HCT116 (cell line): ENCODE measurements at regions not wholly inside any gene's neighbourhood (a gene's known extent, or its start where the extent isn't known, plus 50 kb on each side); places are given as distances from the start of the nearest gene placed in this dataset.

ENCODE experiments used
- ATAC-seq: fragments of 200-7000 bp; cut with Tn5 transposase; 2 replicates; pipeline ENCODE4 v1.9.1; 2020; ENCODE audit warnings: mild to moderate bottlenecking, moderate library complexity
- BruUV-seq: library from RNA; stranded (reverse); fragments of 400-500 nt; replicated peaks from 2 replicates; lab custom pipeline; 2021; lab: Mats Ljungman, UMichigan
- CTCF ChIA-PET: fragments of 300-600 bp; sonication (Branson Sonifier 250); formaldehyde crosslinking; loops from one replicate; lab custom pipeline; 2021; ENCODE audit warnings: antibody characterized with exemption; lab: Charles Lee
- POLR2A ChIA-PET: fragments of 300-600, 350-600 bp; sonication (Branson Sonifier 250); formaldehyde crosslinking; loops from one replicate; lab custom pipeline; 2021; ENCODE audit warnings: antibody characterized with exemption; lab: Charles Lee
- RAD21 ChIA-PET, 2 experiments: fragments of 300-600 bp; sonication (Branson Sonifier 250); formaldehyde crosslinking; loops; one replicate each; lab custom pipeline; 2023; ENCODE audit warnings: low total read pairs in 2 of 2; ENCODE audit not compliant: uncharacterized antibody in 2 of 2, unreplicated experiment in 2 of 2, low non-redundant PET in 1 of 2; lab: Charles Lee
- DNase-seq: peaks from one replicate; pipeline ENCODE4 v3.0.0-alpha.2; 2010; ENCODE audit warnings: low read depth, low spot score
- H2AFZ ChIP-seq: fragments of 200-600 bp; shearing (Covaris generic), sonication (generic); 2 replicates; pipeline ENCODE4 v1.6.1; 2017; ENCODE audit warnings: low read depth, mixed run types, mixed read lengths, antibody characterized with exemption, low read length; ENCODE audit not compliant: poor library complexity, severe bottlenecking
- H3K27ac ChIP-seq: 2 replicates; pipeline ENCODE4 v1.5.1; 2012; ENCODE audit warnings: low read depth, low read length
- H3K27me3 ChIP-seq: fragments of 200-600 bp; sonication (generic); 2 replicates; pipeline ENCODE4 v1.6.1; 2016; ENCODE audit warnings: mixed run types, low read length, mixed read lengths; ENCODE audit not compliant: insufficient read depth
- H3K36me3 ChIP-seq, 2 experiments: fragments of 200-500 bp in 1 of 2; fragments of 200-600 bp in 1 of 2; sonication (Bioruptor generic) in 1 of 2; sonication (generic) in 1 of 2; 2 replicates each; pipeline versions ENCODE4 v1.5.1 to v1.6.1; 2014 to 2016; ENCODE audit warnings: low read length in 2 of 2, inconsistent platforms in 1 of 2, mixed read lengths in 1 of 2, mixed run types in 1 of 2; ENCODE audit not compliant: insufficient read depth in 2 of 2, control insufficient read depth in 1 of 2
- H3K4me1 ChIP-seq, 2 experiments: fragments of 200-600 bp in 1 of 2; sonication (generic) in 1 of 2; 2 replicates each; pipeline versions ENCODE4 v1.5.1 to v1.6.1; 2012 to 2017; ENCODE audit warnings: low read length in 2 of 2, inconsistent platforms in 1 of 2, mild to moderate bottlenecking in 1 of 2, mixed read lengths in 1 of 2, mixed run types in 1 of 2, moderate library complexity in 1 of 2; ENCODE audit not compliant: insufficient read depth in 2 of 2, control insufficient read depth in 1 of 2
- H3K4me2 ChIP-seq: fragments of 200-600 bp; sonication (generic); 2 replicates; pipeline ENCODE4 v1.6.1; 2017; ENCODE audit warnings: mixed run types, low read length, mixed read lengths
- H3K4me3 ChIP-seq, 2 experiments: fragments of 200-600 bp in 1 of 2; sonication (generic) in 1 of 2; replicated peaks in 1 of 2; 2 replicates each; pipeline ENCODE4 v1.5.1; 2011 to 2016; ENCODE audit warnings: low read length in 2 of 2, control low read depth in 1 of 2, low read depth in 1 of 2, mild to moderate bottlenecking in 1 of 2, mixed read lengths in 1 of 2, mixed run types in 1 of 2
- H3K79me2 ChIP-seq: fragments of 200-600 bp; sonication (generic); 2 replicates; pipeline ENCODE4 v1.6.1; 2017; ENCODE audit warnings: mild to moderate bottlenecking, mixed run types, low read length, moderate library complexity, mixed read lengths; ENCODE audit not compliant: insufficient read depth
- H3K9ac ChIP-seq: fragments of 200-600 bp; sonication (generic); 2 replicates; pipeline ENCODE4 v1.6.1; 2016; ENCODE audit warnings: low read length, mixed read lengths
- H3K9me2 ChIP-seq: fragments of 200-600 bp; sonication (generic), shearing (Covaris generic); 2 replicates; pipeline ENCODE4 v1.6.1; 2017; ENCODE audit warnings: mixed run types, mild to moderate bottlenecking, moderate library complexity; ENCODE audit not compliant: insufficient read depth
- H3K9me3 ChIP-seq, 2 experiments: fragments of 200-500 bp in 1 of 2; fragments of 200-600 bp in 1 of 2; sonication (Bioruptor generic) in 1 of 2; sonication (generic) in 1 of 2; 2 replicates each; pipeline ENCODE4 v1.6.1; 2014 to 2017; ENCODE audit warnings: low read length in 2 of 2, mixed read lengths in 2 of 2, inconsistent platforms in 1 of 2, low read depth in 1 of 2, mild to moderate bottlenecking in 1 of 2, mixed run types in 1 of 2, moderate library complexity in 1 of 2; ENCODE audit not compliant: control insufficient read depth in 1 of 2, insufficient read depth in 1 of 2
- H4K20me1 ChIP-seq: fragments of 200-600 bp; sonication (generic), shearing (Covaris generic); 2 replicates; pipeline ENCODE4 v1.6.1; 2017; ENCODE audit warnings: mixed run types, mild to moderate bottlenecking, moderate library complexity; ENCODE audit not compliant: insufficient read depth
- ATF3 ChIP-seq: IDR thresholded peaks from 2 replicates; pipeline ENCODE4 v1.6.1; 2012
- EZH2 ChIP-seq: fragments of 200-600 bp; sonication (generic); IDR thresholded peaks from 2 replicates; pipeline ENCODE4 v1.6.1; 2017; ENCODE audit warnings: antibody characterized with exemption, mixed run types
- JUND ChIP-seq: IDR thresholded peaks from 2 replicates; pipeline ENCODE4 v1.6.1; 2012
- RAD21 ChIP-seq: IDR thresholded peaks from 2 replicates; pipeline ENCODE4 v1.6.1; 2012; ENCODE audit warnings: low read depth, mild to moderate bottlenecking
- SP1 ChIP-seq: IDR thresholded peaks from 2 replicates; pipeline ENCODE4 v1.6.1; 2012; ENCODE audit warnings: low read depth
- SRF ChIP-seq: IDR thresholded peaks from 2 replicates; pipeline ENCODE4 v1.6.1; 2012; ENCODE audit warnings: low read depth
- YY1 ChIP-seq: IDR thresholded peaks from 2 replicates; pipeline ENCODE4 v1.6.1; 2011; ENCODE audit warnings: low read length, low read depth, moderate library complexity, mild to moderate bottlenecking; ENCODE audit not compliant: insufficient replicate concordance; ENCODE audit errors: extremely low read depth
- intact Hi-C: fragments of 100-400 bp; cut with micrococcal nuclease; formaldehyde crosslinking; loops from 2 replicates; pipeline ENCODE4 v1.10.0; 2022
- TF ChIP-seq, protein P1 (sequence below): IDR thresholded peaks from 2 replicates; pipeline ENCODE4 v1.6.1; 2011; ENCODE audit warnings: mild to moderate bottlenecking, low read length, moderate library complexity; ENCODE audit not compliant: insufficient replicate concordance; ENCODE audit errors: extremely low read depth
- TF ChIP-seq, protein P2 (sequence below): IDR thresholded peaks from 2 replicates; pipeline ENCODE4 v1.6.1; 2012

GRCh38 chr2:226354434-226354833, 445.2 kb downstream of the IRS1 start:
- Histone ChIP-seq H3K27me3 (no peaks in the 10 kb centered on the region), H3K4me1 (peaks cover 11 to 14% of the 10 kb centered on the region in 2 experiments; a peak in 2 of 4 replicates), H4K20me1 (no peaks in the 10 kb centered on the region), H3K4me3 (no peak overlapping the region), H3K9me3 (no peaks in the 10 kb centered on the region), H3K36me3 (no peaks in the 10 kb centered on the region), H3K9ac (no peak overlapping the region), H2AFZ (no peak overlapping the region), H3K9me2 (no peaks in the 10 kb centered on the region), H3K4me2 (no peak overlapping the region), H3K27ac (no peak overlapping the region), H3K79me2 (no peaks in the 10 kb centered on the region)
- CTCF ChIA-PET, result no interaction called here
- no TSS peak for BruUV-seq
- RAD21 ChIA-PET, result no interaction called here
- POLR2A ChIA-PET, result no interaction called here
- no peak for ATAC-seq
- intact Hi-C loops, result no loop called here
- TF ChIP-seq YY1, result no peak
- no peak for TF ChIP-seq JUND
- TF ChIP-seq SP1, result no peak
- TF ChIP-seq, protein P1, sequence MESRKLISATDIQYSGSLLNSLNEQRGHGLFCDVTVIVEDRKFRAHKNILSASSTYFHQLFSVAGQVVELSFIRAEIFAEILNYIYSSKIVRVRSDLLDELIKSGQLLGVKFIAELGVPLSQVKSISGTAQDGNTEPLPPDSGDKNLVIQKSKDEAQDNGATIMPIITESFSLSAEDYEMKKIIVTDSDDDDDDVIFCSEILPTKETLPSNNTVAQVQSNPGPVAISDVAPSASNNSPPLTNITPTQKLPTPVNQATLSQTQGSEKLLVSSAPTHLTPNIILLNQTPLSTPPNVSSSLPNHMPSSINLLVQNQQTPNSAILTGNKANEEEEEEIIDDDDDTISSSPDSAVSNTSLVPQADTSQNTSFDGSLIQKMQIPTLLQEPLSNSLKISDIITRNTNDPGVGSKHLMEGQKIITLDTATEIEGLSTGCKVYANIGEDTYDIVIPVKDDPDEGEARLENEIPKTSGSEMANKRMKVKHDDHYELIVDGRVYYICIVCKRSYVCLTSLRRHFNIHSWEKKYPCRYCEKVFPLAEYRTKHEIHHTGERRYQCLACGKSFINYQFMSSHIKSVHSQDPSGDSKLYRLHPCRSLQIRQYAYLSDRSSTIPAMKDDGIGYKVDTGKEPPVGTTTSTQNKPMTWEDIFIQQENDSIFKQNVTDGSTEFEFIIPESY, result no peak
- no peak for TF ChIP-seq RAD21
- TF ChIP-seq EZH2, result no peak
- TF ChIP-seq, protein P2, sequence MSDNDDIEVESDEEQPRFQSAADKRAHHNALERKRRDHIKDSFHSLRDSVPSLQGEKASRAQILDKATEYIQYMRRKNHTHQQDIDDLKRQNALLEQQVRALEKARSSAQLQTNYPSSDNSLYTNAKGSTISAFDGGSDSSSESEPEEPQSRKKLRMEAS, result no peak
- no peak for TF ChIP-seq SRF
- TF ChIP-seq ATF3, result no peak
- no peak for DNase-seq
